ENCODE measurements at regions not wholly inside any gene's neighbourhood (a gene's known extent, or its start where the extent isn't known, plus 50 kb on each side); places are given as distances from the start of the nearest gene placed in this dataset.

GRCh38 chr3:20558161-20558560, 372.2 kb upstream of the SGO1 start:
- TF ChIP-seq CTCF (conservative IDR thresholded peaks at IDR 0.05 in 1 of 2, IDR thresholded peaks at IDR 0.05 in 1 of 2; ENCODE audit: low read depth in 1 of 2, low read length in 2 of 2) (no peak), EZH2 (IDR thresholded peaks at IDR 0.05; ENCODE audit: low read length, missing control alignments) (no peak)

Measured in fibroblast of lung (primary cell).